ENCODE measurements at regions not wholly inside any gene's neighbourhood (a gene's known extent, or its start where the extent isn't known, plus 50 kb on each side); places are given as distances from the start of the nearest gene placed in this dataset.

GRCh38 chr14:22481546-22481945, 107.5 kb downstream of the DAD1 start:
- TF ChIP-seq, protein P1, sequence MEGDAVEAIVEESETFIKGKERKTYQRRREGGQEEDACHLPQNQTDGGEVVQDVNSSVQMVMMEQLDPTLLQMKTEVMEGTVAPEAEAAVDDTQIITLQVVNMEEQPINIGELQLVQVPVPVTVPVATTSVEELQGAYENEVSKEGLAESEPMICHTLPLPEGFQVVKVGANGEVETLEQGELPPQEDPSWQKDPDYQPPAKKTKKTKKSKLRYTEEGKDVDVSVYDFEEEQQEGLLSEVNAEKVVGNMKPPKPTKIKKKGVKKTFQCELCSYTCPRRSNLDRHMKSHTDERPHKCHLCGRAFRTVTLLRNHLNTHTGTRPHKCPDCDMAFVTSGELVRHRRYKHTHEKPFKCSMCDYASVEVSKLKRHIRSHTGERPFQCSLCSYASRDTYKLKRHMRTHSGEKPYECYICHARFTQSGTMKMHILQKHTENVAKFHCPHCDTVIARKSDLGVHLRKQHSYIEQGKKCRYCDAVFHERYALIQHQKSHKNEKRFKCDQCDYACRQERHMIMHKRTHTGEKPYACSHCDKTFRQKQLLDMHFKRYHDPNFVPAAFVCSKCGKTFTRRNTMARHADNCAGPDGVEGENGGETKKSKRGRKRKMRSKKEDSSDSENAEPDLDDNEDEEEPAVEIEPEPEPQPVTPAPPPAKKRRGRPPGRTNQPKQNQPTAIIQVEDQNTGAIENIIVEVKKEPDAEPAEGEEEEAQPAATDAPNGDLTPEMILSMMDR (IDR thresholded peaks at IDR 0.05) = no peak
- no peak for TF ChIP-seq POLR2A (IDR thresholded peaks at IDR 0.05)
